Right lobe of liver (tissue), 4 donors: ENCODE measurements at regions not wholly inside any gene's neighbourhood (a gene's known extent, or its start where the extent isn't known, plus 50 kb on each side); places are given as distances from the start of the nearest gene placed in this dataset.

Experiments
- POLR2A ChIP-seq: fragments of 450-650 bp; IDR thresholded peaks from one replicate; pipeline ENCODE4 v1.6.1; 2017; ENCODE audit warnings: antibody characterized with exemption, mild to moderate bottlenecking
- TF ChIP-seq, protein P1 (sequence below), 4 donors: fragments of 200-600 bp in 3 of 4; fragments of 450-650 bp in 1 of 4; IDR thresholded peaks; one replicate each; pipeline versions ENCODE4 v1.5.1 to v1.8.0; 2016 to 2022; ENCODE audit warnings: antibody characterized with exemption in 4 of 4, mild to moderate bottlenecking in 2 of 4
- donor health status: DM: no; HTN: no; CAD: no.
- donor health status: DM: no; HTN: no; CAD: no.
- donor health status: DM: no; HTN: yes; CAD: no.

DNA sequence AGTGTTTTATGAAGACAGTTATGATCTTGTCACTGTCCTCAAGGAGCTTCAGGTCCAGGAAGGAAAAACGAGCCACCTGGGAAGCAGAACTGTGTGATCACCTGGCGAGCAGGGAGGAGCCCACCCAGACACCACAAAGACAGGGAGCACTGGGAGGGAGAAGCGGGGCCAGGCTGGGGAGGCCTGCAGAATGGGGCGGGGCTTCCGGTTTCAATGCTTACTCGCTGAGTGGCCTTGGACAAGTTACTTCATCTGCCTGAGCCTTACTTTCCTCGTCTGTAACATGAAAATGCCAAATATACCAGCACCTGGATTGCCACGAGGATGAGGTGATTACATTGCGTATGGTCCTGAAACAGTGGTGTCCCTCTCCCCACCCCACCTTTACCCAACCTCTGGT lies 227.5 kb downstream of the ANKRD30B start:
- TF ChIP-seq, protein P1, sequence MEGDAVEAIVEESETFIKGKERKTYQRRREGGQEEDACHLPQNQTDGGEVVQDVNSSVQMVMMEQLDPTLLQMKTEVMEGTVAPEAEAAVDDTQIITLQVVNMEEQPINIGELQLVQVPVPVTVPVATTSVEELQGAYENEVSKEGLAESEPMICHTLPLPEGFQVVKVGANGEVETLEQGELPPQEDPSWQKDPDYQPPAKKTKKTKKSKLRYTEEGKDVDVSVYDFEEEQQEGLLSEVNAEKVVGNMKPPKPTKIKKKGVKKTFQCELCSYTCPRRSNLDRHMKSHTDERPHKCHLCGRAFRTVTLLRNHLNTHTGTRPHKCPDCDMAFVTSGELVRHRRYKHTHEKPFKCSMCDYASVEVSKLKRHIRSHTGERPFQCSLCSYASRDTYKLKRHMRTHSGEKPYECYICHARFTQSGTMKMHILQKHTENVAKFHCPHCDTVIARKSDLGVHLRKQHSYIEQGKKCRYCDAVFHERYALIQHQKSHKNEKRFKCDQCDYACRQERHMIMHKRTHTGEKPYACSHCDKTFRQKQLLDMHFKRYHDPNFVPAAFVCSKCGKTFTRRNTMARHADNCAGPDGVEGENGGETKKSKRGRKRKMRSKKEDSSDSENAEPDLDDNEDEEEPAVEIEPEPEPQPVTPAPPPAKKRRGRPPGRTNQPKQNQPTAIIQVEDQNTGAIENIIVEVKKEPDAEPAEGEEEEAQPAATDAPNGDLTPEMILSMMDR (IDR thresholded peaks at IDR 0.05) = no peak
- TF ChIP-seq POLR2A = no peak
